NT2/D1 (cell line): ENCODE measurements at regions not wholly inside any gene's neighbourhood (a gene's known extent, or its start where the extent isn't known, plus 50 kb on each side); places are given as distances from the start of the nearest gene placed in this dataset.

Experiments used
- YY1 ChIP-seq: IDR thresholded peaks from 2 replicates; pipeline ENCODE4 v1.6.1; 2011; ENCODE audit not compliant: insufficient read length, insufficient read depth
- ZNF274 ChIP-seq: IDR thresholded peaks from 2 replicates; pipeline ENCODE4 v1.6.1; 2011; ENCODE audit warnings: mild to moderate bottlenecking, low read depth, low read length

GRCh38 chr3:177536873-177537272, 339.6 kb upstream of the TBL1XR1 start:
- no peak for TF ChIP-seq YY1
- no peak for TF ChIP-seq ZNF274
